Muscle of leg (tissue), 3 donors: ENCODE measurements at regions not wholly inside any gene's neighbourhood (a gene's known extent, or its start where the extent isn't known, plus 50 kb on each side); places are given as distances from the start of the nearest gene placed in this dataset.

Experiments
- DNase-seq: peaks from one replicate; pipeline ENCODE4 v3.0.0; 2013
- H3K27ac ChIP-seq: one replicate; pipeline ENCODE4 v1.5.1; 2013; ENCODE audit warnings: mild to moderate bottlenecking, low read length, control low read depth
- H3K27me3 ChIP-seq: one replicate; pipeline ENCODE4 v1.6.1; 2013; ENCODE audit warnings: low read length; ENCODE audit not compliant: control insufficient read depth, insufficient read depth
- H3K36me3 ChIP-seq: one replicate; pipeline ENCODE4 v1.6.1; 2013; ENCODE audit warnings: low read length; ENCODE audit not compliant: control insufficient read depth, insufficient read depth
- H3K4me1 ChIP-seq: one replicate; pipeline ENCODE4 v1.6.1; 2013; ENCODE audit warnings: low read length; ENCODE audit not compliant: control insufficient read depth, insufficient read depth
- H3K4me3 ChIP-seq: one replicate; pipeline ENCODE4 v1.5.1; 2013; ENCODE audit warnings: low read length, control low read depth
- H3K9me3 ChIP-seq: replicated peaks from 2 replicates; pipeline ENCODE4 v1.6.1; 2013; ENCODE audit warnings: low read depth, low read length; ENCODE audit not compliant: control insufficient read depth
- WGBS: methylation state at CpG from one replicate; pipeline ENCODE4 v1.1.5; 2013; ENCODE audit warnings: missing lambda C conversion rate; ENCODE audit not compliant: insufficient coverage; 5-methylcytosine and 5-hydroxymethylcytosine counted together

DNA sequence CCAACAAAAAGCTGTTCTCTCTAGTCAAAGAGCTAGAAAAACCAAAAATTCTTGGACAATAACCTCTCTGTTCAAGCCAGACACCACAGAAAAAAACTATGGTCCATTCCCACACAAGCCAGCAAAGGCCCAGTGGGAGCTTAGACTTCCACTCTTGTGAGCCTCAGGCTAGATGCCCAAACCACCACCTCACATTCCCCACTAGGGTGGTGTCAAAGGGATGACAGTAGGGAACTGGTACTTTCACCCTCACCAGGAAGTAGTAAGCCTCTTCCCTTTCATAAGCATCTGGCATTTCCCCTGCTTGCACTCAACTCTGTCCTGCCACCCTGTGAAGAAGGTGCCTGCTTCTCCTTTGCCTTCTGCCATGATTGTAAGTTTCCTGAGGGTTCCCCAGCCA, 58.4 kb upstream of the RNF217 start:
- no peaks in the 10 kb centered on the region for H3K4me1 ChIP-seq
- no peak overlapping the region for H3K27ac ChIP-seq
- H3K27me3 ChIP-seq, result no peaks in the 10 kb centered on the region
- no peak overlapping the region for H3K4me3 ChIP-seq
- no peaks in the 10 kb centered on the region for H3K36me3 ChIP-seq
- DNase-seq, result no peak
- no peaks in the 10 kb centered on the region for H3K9me3 ChIP-seq

GRCh38 chr6:124907596-124907995, 54.6 kb upstream of the RNF217 start:
- H3K9me3 ChIP-seq, result no peaks in the 10 kb centered on the region
- no peaks in the 10 kb centered on the region for H3K36me3 ChIP-seq
- no peak for DNase-seq
- WGBS, result no CpG with 5 or more reads among the region's 1 CpG
- no peak overlapping the region for H3K4me3 ChIP-seq
- no peak overlapping the region for H3K27ac ChIP-seq
- no peaks in the 10 kb centered on the region for H3K27me3 ChIP-seq
- no peaks in the 10 kb centered on the region for H3K4me1 ChIP-seq
